ENCODE measurements at regions not wholly inside any gene's neighbourhood (a gene's known extent, or its start where the extent isn't known, plus 50 kb on each side); places are given as distances from the start of the nearest gene placed in this dataset.

DNA sequence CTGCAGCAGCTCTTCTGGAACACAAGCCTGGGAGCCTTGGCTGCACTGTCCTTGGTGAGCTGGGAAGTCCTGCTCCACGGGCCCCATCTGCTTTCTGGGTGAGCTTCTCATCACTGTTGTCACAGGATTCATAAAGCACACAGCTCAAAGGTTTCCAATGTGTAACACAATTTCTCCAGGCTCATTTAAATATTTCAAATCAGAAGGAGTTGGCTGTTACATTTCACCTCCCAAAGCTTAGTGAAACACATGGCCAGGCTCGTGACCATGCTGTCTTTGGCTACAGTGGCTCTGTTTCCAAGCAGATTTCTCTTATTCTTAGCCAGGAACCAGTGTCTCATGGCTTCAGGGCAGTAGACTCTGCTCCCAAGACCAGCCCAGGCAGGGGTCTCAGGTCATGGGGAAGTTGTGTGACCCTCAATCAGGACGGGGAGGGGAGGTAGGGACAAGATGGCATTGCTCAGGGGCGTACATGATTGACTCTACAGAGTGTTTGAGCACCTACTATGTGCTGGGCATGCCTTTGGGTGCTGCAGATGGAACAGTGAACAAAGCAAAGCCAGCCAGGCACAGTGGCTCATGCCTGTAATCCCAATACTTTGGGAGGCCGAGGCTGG is 353.0 kb downstream of the NPHP4 start:
- H3K36me3 Mint-ChIP-seq (ENCODE audit: low read depth), result no peaks in the 10 kb centered on the region
- H3K9me3 Mint-ChIP-seq, result peaks cover 3% of the 10 kb centered on the region
- DNase-seq (ENCODE audit: low spot score), result no peak
- H3K27ac Mint-ChIP-seq, result no peak overlapping the region
- no peak overlapping the region for H3K4me3 Mint-ChIP-seq
- intact Hi-C loops (cut with micrococcal nuclease), result loop anchor here (5.0 kb wide), 1 partner anchor 338 kb away; no protein-coding TSS in a partner anchor
- no peaks in the 10 kb centered on the region for H3K4me1 Mint-ChIP-seq (ENCODE audit: low read depth)
- peaks cover 7% of the 10 kb centered on the region for H3K27me3 Mint-ChIP-seq (ENCODE audit: insufficient read depth)

DNA sequence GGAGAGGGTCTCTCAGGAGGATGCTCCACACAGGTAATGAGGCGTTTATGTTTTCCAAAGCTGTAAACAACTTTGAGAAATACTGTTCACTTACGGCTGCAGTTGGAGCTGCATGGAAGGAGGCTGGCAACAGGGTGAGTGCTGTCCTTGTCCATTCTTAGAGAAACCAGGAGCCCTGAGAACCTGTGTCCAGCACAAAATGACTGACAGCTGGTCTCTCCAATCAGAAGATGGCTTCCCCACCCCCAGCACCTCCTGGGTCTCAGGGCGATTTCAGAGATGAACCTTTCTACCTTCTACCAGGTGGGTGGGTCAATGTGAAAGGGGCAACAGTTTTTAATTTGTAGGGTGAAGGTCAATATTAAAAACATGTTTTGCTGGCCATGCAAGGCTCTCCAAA is 353.6 kb downstream of the NPHP4 start:
- Mint-ChIP-seq H3K27me3 (ENCODE audit: insufficient read depth) (peaks cover 7% of the 10 kb centered on the region), H3K27ac (no peak overlapping the region), H3K4me1 (ENCODE audit: low read depth) (no peaks in the 10 kb centered on the region), H3K9me3 (peaks cover 3% of the 10 kb centered on the region), H3K36me3 (ENCODE audit: low read depth) (no peaks in the 10 kb centered on the region), H3K4me3 (no peak overlapping the region)
- no peak for DNase-seq (ENCODE audit: low spot score)
- intact Hi-C loops (cut with micrococcal nuclease), result loop anchor here (5.0 kb wide), 1 partner anchor 339 kb away; no protein-coding TSS in a partner anchor

DNA sequence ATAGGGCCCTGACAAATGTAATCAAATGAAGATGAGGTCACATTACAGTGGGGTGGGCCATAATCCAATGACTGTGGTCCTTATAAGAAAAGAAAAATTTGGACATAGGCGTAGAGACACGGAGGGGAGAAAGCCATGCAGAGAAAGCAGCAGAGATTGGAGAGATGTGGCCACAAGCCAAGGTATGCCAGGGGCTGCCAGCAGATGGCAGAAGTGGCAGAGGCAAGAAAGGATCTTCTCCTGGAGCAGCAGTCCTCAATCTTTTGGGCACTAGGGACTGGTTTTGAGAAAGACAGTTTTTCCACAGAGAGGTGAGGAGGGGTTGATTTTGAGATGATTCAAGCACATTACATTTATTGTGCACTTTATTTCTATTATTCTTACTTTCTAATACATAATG is 355.1 kb downstream of the NPHP4 start:
- intact Hi-C loops (cut with micrococcal nuclease), result loop anchor here (2.0 to 5.0 kb wide), 2 partner anchors 108 to 340 kb away; no protein-coding TSS in a partner anchor
- H3K27me3 Mint-ChIP-seq (ENCODE audit: insufficient read depth), result peaks cover 7% of the 10 kb centered on the region
- H3K36me3 Mint-ChIP-seq (ENCODE audit: low read depth), result no peaks in the 10 kb centered on the region
- DNase-seq (ENCODE audit: low spot score), result no peak
- no peaks in the 10 kb centered on the region for H3K4me1 Mint-ChIP-seq (ENCODE audit: low read depth)
- H3K4me3 Mint-ChIP-seq, result no peak overlapping the region
- H3K9me3 Mint-ChIP-seq, result peaks cover 3% of the 10 kb centered on the region
- no peak overlapping the region for H3K27ac Mint-ChIP-seq

DNA sequence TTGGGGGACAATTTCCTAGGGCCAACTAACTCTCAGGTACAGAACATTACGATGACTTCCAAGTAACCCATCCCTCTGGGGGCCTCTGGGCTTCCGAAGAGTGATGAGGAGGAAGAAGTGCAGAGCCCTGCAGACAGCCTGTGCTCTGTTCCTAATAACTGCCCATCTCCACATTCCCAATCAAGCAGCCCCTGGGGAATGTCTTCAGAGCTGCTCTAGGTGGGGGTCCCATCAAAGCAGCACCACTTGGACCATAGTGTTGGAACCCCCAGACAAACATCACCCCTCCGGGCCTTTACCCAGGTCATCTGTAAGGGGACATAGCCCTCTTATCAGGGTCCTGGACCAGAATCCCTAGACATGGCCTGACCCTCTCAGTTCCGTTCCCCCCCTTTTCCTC is 357.3 kb downstream of the NPHP4 start:
- H3K27ac Mint-ChIP-seq, result no peak overlapping the region
- H3K4me3 Mint-ChIP-seq, result no peak overlapping the region
- peaks cover 5% of the 10 kb centered on the region for H3K27me3 Mint-ChIP-seq (ENCODE audit: insufficient read depth)
- H3K36me3 Mint-ChIP-seq (ENCODE audit: low read depth), result no peaks in the 10 kb centered on the region
- H3K4me1 Mint-ChIP-seq (ENCODE audit: low read depth), result no peaks in the 10 kb centered on the region
- H3K9me3 Mint-ChIP-seq, result peaks cover 3% of the 10 kb centered on the region
- intact Hi-C loops (cut with micrococcal nuclease), result loop anchor here (5.0 kb wide), 1 partner anchor 342 kb away; no protein-coding TSS in a partner anchor
- no peak for DNase-seq (ENCODE audit: low spot score)

DNA sequence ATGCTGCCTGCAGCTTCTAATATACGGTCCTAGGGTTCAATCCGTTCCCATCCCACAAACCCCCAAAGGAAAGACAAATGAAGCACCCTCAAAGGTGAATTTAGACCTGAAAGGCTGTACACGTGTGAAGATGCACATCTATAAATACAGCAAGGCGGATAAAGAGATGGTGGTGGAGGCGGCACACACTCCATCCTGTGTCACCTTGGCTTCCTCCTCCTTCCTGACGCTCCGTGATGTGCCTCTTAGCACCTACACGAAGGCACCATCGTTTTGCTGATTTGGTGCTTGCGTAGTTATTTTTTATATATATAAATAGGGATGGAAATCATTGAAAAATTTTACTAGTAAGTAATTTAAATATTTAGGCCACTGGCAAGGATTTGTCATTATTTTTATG is 359.4 kb downstream of the NPHP4 start:
- H3K27ac Mint-ChIP-seq, result no peak overlapping the region
- peaks cover 7% of the 10 kb centered on the region for H3K27me3 Mint-ChIP-seq (ENCODE audit: insufficient read depth)
- no peak overlapping the region for H3K4me3 Mint-ChIP-seq
- no peaks in the 10 kb centered on the region for H3K4me1 Mint-ChIP-seq (ENCODE audit: low read depth)
- no peaks in the 10 kb centered on the region for H3K36me3 Mint-ChIP-seq (ENCODE audit: low read depth)
- peaks cover 3% of the 10 kb centered on the region for H3K9me3 Mint-ChIP-seq
- DNase-seq (ENCODE audit: low spot score), result no peak
- intact Hi-C loops (cut with micrococcal nuclease), result no loop called here

DNA sequence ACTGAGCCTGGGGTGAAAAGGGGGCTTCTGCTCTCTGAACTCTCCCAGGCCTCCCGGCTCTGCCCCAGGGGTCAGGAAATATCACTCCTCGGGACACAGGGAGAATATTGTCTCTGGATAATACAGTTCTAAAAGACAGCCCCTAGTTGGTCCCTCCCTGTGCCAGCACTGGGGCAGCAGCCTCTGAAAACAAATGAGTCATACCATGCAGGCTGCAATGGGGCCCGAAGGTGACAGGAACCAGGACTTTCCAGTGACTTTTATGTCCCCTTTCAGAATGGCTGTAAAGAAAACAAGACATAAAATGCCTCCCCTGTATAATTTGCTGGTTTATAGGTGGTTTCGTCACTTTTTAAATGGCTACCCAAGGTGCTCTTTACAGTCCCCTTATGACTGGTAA is 360.0 kb downstream of the NPHP4 start:
- H3K36me3 Mint-ChIP-seq (ENCODE audit: low read depth), result no peaks in the 10 kb centered on the region
- H3K27me3 Mint-ChIP-seq (ENCODE audit: insufficient read depth), result peaks cover 7% of the 10 kb centered on the region
- H3K4me3 Mint-ChIP-seq, result no peak overlapping the region
- intact Hi-C loops (cut with micrococcal nuclease), result no loop called here
- no peaks in the 10 kb centered on the region for H3K4me1 Mint-ChIP-seq (ENCODE audit: low read depth)
- H3K27ac Mint-ChIP-seq, result no peak overlapping the region
- H3K9me3 Mint-ChIP-seq, result peaks cover 3% of the 10 kb centered on the region
- no peak for DNase-seq (ENCODE audit: low spot score)

DNA sequence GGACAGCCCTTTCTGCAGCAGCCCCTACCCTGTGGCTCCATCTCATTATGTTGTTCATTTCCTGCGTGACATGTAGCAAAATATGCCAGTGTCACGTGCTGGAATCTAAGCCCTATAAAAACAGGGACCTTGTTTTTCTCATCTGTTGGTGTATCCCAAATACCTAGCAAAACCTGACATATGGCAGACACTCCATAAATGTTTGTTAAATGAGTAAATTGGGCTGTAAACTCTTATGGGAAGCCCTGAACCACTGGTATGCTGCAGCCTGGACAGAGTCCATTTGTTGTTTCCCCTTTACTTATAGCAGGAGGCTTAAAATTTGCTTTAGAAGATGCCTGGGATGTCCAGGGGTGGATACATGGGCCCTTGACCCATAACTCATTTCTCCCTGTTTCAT is 363.8 kb downstream of the NPHP4 start:
- no peak for DNase-seq (ENCODE audit: low spot score)
- intact Hi-C loops (cut with micrococcal nuclease), result no loop called here
- Mint-ChIP-seq H3K27ac (no peak overlapping the region), H3K27me3 (ENCODE audit: insufficient read depth) (peaks cover 9% of the 10 kb centered on the region), H3K4me3 (no peak overlapping the region), H3K9me3 (no peaks in the 10 kb centered on the region), H3K4me1 (ENCODE audit: low read depth) (no peaks in the 10 kb centered on the region), H3K36me3 (ENCODE audit: low read depth) (no peaks in the 10 kb centered on the region)

DNA sequence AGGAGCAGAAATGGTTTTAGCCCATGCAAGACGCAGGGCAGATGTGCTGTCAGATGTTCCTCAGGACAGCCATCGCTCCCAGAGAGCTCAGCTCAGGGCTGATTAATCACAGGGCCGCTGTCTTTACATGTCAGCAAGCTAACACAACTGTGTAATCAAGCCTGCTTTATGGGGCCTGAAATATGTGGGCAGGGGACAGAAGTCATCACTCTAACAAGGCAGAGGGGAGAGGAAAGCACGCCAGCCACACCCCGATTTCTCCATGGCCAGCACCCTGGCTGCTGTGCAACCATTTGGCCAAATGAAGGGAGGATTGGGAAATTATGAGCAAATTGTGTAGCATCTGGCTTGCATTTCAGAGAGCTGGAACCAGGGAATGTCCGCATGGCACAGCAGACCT is 368.8 kb downstream of the NPHP4 start:
- H3K9me3 Mint-ChIP-seq, result no peaks in the 10 kb centered on the region
- no peak for DNase-seq (ENCODE audit: low spot score)
- intact Hi-C loops (cut with micrococcal nuclease), result no loop called here
- no peak overlapping the region for H3K27ac Mint-ChIP-seq
- peaks cover 4% of the 10 kb centered on the region for H3K27me3 Mint-ChIP-seq (ENCODE audit: insufficient read depth)
- no peak overlapping the region for H3K4me3 Mint-ChIP-seq
- H3K36me3 Mint-ChIP-seq (ENCODE audit: low read depth), result no peaks in the 10 kb centered on the region
- no peaks in the 10 kb centered on the region for H3K4me1 Mint-ChIP-seq (ENCODE audit: low read depth)

DNA sequence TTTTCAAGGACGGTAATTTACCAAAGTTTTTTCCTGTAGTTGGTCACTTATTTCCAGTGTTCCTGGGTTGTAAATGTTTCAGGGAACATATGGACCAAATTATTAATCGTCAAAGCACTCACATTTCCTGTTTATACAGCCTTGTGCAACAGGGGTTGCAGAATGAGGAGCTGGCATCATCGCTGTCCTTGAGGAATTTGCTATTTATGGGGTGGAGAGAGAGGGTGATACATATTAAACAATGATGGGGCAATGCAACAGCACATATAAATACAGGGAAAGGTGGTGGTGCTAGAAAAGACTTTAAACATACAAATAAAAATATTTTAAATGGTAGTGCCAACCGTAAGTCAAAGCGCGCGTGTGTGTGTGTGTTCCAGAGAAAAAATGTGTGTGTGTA is 369.8 kb downstream of the NPHP4 start:
- H3K27ac Mint-ChIP-seq, result no peak overlapping the region
- H3K9me3 Mint-ChIP-seq, result no peaks in the 10 kb centered on the region
- peaks cover 4% of the 10 kb centered on the region for H3K27me3 Mint-ChIP-seq (ENCODE audit: insufficient read depth)
- intact Hi-C loops (cut with micrococcal nuclease), result no loop called here
- no peak overlapping the region for H3K4me3 Mint-ChIP-seq
- H3K36me3 Mint-ChIP-seq (ENCODE audit: low read depth), result no peaks in the 10 kb centered on the region
- H3K4me1 Mint-ChIP-seq (ENCODE audit: low read depth), result no peaks in the 10 kb centered on the region
- DNase-seq (ENCODE audit: low spot score), result no peak

DNA sequence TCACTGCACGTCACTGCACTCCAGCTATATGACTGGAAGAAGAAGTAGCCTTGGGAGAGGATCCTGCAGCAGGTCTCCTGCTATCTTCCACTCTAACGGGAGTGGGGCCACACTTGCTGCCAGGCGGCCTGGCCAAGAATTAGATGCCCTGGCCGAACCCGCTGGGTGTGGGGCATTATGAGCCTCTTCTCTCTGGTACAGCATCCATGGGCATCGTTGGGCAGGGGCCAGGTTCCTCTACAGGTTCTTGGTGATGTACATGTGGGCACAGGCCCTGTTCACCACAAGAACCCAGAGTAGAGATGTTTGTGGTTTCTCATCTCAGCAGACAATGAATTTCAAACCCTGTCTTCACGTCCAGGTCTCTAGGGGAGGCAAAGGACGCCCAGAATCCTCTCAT is 370.5 kb downstream of the NPHP4 start:
- no peaks in the 10 kb centered on the region for H3K9me3 Mint-ChIP-seq

DNA sequence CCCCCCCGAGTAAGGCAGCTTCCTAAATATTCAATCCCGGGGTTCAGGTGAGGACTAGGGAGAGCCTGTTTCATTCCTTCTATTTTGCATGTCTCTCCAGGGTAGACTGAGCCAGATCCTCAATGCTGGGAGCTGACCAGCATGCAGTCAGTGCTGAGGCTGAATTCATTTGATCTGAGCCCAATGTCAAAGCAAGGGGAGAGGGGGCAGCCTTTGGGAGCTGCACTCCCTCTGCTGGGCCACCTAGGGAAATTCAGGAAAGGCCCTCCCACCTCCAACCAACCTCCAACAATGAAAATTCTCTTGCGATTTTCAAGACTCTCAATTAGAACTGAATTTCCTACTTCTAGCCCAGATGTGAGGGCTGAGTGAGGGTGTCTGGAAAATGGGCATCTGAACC is 371.2 kb downstream of the NPHP4 start:
- H3K36me3 Mint-ChIP-seq (ENCODE audit: low read depth), result no peaks in the 10 kb centered on the region
- H3K4me1 Mint-ChIP-seq (ENCODE audit: low read depth), result no peaks in the 10 kb centered on the region
- intact Hi-C loops (cut with micrococcal nuclease), result no loop called here
- no peak for DNase-seq (ENCODE audit: low spot score)
- no peaks in the 10 kb centered on the region for H3K9me3 Mint-ChIP-seq
- no peak overlapping the region for H3K27ac Mint-ChIP-seq
- H3K4me3 Mint-ChIP-seq, result no peak overlapping the region
- peaks cover 4% of the 10 kb centered on the region for H3K27me3 Mint-ChIP-seq (ENCODE audit: insufficient read depth)

More for the DNA sequence above, 370.5 kb downstream of the NPHP4 start:
- H3K4me3 Mint-ChIP-seq, result no peak overlapping the region
- intact Hi-C loops (cut with micrococcal nuclease), result no loop called here
- no peaks in the 10 kb centered on the region for H3K4me1 Mint-ChIP-seq (ENCODE audit: low read depth)
- no peaks in the 10 kb centered on the region for H3K36me3 Mint-ChIP-seq (ENCODE audit: low read depth)
- H3K27ac Mint-ChIP-seq, result no peak overlapping the region
- no peak for DNase-seq (ENCODE audit: low spot score)
- peaks cover 4% of the 10 kb centered on the region for H3K27me3 Mint-ChIP-seq (ENCODE audit: insufficient read depth)

DNA sequence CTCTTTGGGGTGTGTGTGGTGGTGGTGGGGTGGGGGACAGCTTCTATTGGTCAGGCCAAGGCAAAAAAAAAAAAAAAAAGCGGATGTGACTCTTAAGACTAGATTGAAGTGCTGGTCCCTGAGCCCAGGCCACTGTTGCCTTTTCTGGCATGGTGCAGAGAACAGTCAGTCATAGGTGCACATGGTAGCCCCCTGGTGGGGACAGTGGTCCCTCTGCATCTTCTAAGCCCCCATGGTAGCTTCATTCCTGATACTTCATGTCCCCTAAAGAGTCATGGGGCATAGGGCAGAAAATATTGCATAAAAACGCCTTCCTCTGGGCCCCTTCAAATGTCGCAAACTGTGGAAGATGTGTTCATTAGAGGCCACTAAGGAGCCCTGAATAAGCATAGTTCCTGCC is 371.8 kb downstream of the NPHP4 start:
- intact Hi-C loops (cut with micrococcal nuclease), result no loop called here
- Mint-ChIP-seq H3K27ac (no peak overlapping the region), H3K36me3 (ENCODE audit: low read depth) (no peaks in the 10 kb centered on the region), H3K9me3 (no peaks in the 10 kb centered on the region), H3K4me1 (ENCODE audit: low read depth) (no peaks in the 10 kb centered on the region), H3K4me3 (no peak overlapping the region), H3K27me3 (ENCODE audit: insufficient read depth) (peaks cover 2% of the 10 kb centered on the region)
- no peak for DNase-seq (ENCODE audit: low spot score)

DNA sequence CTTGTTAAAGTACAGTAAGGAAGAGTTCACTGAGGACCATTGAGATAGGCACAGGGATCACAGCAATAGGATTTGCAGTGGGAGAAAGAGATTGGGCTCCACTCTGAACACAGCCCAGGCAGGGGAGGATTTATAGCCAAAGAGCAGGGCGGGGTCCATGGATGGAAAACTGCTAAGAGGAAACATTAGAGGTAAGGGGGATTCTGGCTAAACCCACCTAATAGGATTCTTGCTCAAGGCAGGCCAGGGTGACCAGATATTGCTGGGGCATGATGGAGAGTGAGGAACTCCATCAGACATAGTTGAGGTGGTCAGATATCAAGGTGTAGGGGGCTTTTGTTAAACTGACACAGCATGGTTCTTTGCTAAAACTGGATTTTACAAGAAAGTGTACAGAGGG is 372.8 kb downstream of the NPHP4 start:
- H3K27ac Mint-ChIP-seq, result no peak overlapping the region

DNA sequence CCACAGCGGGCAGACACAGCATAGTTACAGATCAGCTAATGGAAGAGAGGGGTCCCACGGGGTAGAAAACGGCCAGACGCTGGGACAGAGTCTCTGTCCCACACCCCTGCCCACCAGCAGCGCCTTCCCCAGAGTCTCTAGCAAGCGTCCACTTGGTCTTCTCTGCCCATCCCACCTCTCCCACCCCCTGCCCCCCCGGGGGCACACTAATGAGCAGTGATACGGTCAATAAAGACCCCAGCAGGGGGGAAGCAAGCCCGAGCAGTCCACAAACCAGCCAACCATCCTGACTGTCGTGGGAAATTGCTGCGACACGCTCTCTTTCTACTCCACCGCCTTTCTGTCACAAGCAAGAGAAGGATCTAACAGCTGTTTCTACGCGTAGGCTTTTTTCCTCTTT is 374.7 kb downstream of the NPHP4 start:
- H3K27me3 Mint-ChIP-seq (ENCODE audit: insufficient read depth), result peaks cover 2% of the 10 kb centered on the region
- no peak overlapping the region for H3K4me3 Mint-ChIP-seq
- DNase-seq (ENCODE audit: low spot score), result no peak
- no peaks in the 10 kb centered on the region for H3K4me1 Mint-ChIP-seq (ENCODE audit: low read depth)
- no peaks in the 10 kb centered on the region for H3K36me3 Mint-ChIP-seq (ENCODE audit: low read depth)
- intact Hi-C loops (cut with micrococcal nuclease), result no loop called here
- no peak overlapping the region for H3K27ac Mint-ChIP-seq
- H3K9me3 Mint-ChIP-seq, result no peaks in the 10 kb centered on the region

More for the DNA sequence above, 372.8 kb downstream of the NPHP4 start:
- H3K4me3 Mint-ChIP-seq, result no peak overlapping the region
- no peak for DNase-seq (ENCODE audit: low spot score)
- intact Hi-C loops (cut with micrococcal nuclease), result no loop called here
- no peaks in the 10 kb centered on the region for H3K4me1 Mint-ChIP-seq (ENCODE audit: low read depth)
- no peaks in the 10 kb centered on the region for H3K9me3 Mint-ChIP-seq
- H3K36me3 Mint-ChIP-seq (ENCODE audit: low read depth), result no peaks in the 10 kb centered on the region
- peaks cover 2% of the 10 kb centered on the region for H3K27me3 Mint-ChIP-seq (ENCODE audit: insufficient read depth)
